ENCODE measurements at regions not wholly inside any gene's neighbourhood (a gene's known extent, or its start where the extent isn't known, plus 50 kb on each side); places are given as distances from the start of the nearest gene placed in this dataset.
"Not testable (repeated sequence)": the region's sequence is repeated elsewhere in the genome, so short reads cannot be mapped to it uniquely, and the experiment has no call there.

DNA sequence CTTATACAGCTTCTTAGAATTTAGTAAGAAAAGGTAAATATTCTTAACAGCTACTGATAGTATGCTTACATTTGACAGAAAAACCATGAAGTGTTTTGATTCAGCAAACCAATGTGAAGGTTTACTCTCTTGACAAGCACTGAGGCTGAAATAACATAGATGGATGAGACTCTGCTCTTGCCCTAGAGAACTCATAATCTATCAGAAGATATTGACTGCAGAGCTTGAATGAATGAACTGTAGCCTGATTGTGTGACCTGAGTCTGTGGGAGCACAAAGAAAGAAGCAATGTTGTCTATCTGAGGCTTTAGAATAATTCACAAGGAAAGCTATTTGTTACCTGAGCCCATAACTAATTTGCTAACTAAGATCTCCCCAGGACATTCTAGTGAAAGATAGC, 1235.3 kb downstream of the OLFM4 start:
- no peak for DNase-seq (ENCODE audit: low read depth, low spot score)

DNA sequence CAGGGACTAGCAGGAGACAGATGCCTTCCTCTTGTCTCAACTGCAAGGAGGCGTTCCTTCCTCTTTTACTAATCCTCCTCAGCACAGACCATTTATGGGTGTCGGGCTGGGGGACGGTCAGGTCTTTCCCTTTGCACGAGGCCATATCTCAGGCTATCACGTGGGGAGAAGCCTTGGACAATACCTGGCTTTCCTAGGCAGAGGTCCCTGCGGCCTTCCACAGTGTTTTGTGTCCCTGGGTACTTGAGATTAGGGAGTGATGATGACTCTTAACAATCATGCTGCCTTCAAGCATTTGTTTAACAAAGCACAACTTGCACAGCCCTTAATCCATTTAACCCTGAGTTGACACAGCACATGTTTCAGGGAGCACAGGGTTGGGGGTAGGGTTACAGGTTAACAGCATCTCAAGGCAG, 1238.6 kb downstream of the OLFM4 start:
- DNase-seq (ENCODE audit: low read depth, low spot score), result not testable (repeated sequence)

DNA sequence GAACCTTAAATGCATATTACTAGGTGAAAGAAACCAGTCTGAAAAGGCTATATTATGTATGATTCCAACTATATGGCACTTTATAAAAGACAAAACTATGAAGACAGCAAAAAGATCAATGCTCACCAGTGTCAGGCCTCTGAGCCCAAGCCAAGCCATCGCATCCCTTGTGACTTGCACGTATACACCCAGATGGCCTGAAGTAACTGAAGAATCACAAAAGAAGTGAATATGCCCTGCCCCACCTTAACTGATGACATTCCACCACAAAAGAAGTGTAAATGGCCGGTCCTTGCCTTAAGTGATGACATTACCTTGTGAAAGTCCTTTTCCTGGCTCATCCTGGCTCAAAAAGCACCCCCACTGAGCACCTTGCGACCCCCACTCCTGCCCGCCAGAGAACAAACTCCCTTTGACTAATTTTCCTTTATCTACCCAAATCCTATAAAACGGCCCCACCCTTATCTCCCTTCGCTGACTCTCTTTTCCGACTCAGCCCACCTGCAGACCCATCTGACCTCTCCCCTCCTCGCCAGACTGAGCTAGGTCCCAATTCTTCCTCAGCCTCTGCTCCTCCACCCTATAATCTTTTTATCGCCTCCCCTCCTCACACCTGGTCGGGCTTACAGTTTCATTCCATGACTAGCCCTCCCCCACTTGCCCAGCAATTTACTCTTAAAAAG, 1239.5 kb downstream of the OLFM4 start:
- not testable (repeated sequence) for DNase-seq (ENCODE audit: low read depth, low spot score)

DNA sequence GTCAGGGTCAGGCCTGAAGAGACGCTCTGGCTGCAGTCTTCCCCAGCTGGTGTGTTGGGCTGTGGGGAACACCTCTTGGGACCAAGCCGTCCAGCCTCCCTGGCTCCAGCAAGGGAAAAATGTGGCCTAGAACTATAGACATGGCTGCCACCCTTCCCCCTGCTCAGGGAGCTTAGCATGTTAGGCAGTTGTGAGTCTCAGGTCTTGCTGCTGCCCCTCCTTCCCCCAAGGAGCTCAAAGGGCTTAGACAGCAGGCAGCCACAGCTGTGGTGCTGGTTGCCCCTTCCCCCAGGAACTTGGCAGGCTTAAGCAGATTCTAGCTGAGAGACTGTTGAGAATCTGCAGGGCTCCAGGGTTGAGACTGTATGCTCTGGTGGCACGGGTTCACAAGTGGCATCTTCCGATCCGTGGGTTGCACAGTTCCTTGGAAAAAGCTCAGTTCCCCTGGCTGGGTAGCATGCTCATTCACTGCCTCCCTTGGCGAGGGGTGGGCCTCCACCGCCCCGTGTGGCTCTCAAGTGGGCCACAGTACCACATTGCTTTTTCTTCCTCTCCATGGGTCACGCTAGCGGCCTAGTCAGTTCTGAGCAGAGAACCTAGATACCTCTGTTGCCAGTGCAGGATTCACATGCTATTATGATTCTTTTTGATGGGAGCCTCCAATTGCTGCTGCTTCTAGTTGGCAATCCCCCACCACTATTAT, 1258.6 kb downstream of the OLFM4 start:
- no peak for DNase-seq (ENCODE audit: low read depth, low spot score)

DNA sequence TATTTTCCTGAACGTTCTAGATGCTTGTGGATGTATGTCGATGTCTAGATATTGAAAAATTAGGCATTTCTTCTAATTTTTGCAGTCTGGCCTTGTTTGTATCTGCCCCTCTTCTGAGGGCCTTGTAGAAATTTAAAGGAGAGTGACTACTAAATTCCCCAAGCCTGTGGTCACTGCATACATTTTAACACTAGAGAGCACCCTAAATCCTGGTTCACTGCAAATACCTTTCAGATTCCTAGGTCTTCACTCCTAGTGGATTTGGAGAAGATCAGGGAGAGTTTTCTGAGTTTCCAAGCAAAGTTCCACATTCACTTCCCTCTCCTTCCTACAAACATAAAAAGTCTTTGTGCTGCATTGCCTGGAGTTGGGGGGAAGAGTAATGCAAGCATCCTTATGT, 1272.5 kb downstream of the OLFM4 start:
- no peak for DNase-seq (ENCODE audit: low read depth, low spot score)

DNA sequence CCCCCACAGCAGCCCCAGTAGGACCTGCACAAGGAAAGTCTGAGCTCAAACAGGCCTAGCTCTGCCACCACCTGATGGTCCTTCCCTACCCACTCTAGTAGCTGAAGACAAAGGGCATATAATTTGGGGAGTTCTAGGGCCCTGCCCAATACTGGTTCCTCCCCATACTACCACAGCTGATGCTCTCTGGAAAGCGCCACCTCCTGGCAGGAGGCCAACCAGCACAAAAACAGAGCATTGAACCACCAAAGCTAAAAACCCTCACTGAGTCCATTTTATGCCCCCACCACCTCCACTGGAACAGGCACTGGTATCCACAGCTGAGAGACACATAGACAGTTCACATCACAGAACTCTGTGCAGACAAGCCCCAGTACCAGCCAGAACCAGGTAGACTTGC, 1276.8 kb downstream of the OLFM4 start:
- DNase-seq (ENCODE audit: low read depth, low spot score), result no peak

DNA sequence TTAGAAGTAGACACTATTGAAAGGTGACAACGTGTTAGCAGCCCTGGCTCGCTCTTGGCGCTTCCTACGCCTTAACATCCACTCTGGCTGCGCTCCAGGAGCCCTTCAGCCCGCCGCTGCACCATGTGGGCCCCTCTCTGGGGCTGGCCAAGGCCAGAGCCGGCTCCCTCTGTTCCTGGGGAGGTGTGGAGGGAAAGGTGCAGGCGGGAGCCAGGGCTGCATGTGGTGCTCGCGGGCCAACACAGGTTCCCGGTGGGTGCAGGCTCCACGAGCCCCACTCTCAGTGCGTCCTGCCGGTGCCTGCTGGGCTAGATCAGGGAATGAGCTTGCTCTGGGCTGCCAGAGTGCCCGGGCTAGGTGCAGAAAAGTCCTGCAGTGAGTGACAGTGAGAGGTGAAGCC, 1284.3 kb downstream of the OLFM4 start:
- no peak for DNase-seq (ENCODE audit: low read depth, low spot score)

DNA sequence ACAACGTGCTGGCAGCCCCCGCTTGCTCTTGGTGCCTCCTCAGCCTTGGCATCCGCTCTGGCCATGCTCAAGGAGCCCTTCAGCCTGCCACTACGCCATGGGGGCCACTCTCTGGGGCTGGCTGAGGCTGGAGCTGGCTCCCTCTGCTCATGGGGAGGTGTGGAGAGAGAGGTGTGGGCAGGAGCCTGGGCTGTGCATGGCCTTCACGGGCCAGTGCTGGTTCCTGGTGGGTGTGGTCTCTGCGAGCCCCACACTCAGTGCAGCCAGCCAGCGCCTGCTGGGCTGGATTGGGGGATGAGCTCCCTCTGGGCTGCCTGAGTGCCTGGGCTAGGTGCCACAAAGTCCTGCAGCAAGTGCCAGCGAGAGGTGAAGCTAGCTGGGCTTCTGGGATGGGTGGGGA, 1289.1 kb downstream of the OLFM4 start:
- DNase-seq (ENCODE audit: low read depth, low spot score), result no peak

DNA sequence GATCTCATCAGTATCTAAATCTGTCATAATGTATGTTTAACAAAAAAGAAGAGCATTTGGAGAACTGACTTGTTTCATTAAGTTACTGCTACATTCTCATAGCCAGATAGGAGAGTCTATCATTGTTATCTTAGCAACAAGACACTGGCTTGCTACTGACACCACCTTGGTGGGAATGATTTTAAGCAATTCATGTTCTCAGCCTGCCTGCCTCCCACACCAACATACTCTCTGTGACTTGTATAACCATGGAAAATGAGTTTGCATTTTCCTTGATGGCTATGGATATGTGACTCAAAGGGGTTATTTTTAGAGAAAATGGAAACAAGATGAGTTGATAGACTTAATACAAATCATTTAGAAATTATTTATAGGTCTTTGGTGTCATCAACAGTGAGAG, 1308.9 kb downstream of the OLFM4 start:
- no peak for DNase-seq (ENCODE audit: low read depth, low spot score)

DNA sequence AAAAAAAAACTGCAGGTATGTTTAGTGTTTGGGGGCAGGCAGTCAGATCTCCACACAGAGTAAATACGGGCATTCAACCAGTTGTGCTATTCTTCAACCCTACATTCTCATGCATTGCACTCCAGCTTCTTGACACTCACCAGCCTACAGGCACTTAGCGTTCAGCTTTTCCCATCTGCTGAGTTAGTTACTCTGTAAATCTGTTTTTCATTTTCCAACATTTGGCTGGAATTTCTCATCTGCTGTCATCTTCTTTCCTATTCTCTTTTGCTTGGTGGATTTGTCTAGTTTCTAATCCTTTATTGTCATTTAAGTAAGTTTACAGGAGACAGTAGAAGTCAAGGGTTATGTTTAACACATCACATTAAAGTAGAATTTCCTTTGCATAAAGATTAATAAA, 1318.9 kb downstream of the OLFM4 start:
- DNase-seq (ENCODE audit: low read depth, low spot score), result no peak

DNA sequence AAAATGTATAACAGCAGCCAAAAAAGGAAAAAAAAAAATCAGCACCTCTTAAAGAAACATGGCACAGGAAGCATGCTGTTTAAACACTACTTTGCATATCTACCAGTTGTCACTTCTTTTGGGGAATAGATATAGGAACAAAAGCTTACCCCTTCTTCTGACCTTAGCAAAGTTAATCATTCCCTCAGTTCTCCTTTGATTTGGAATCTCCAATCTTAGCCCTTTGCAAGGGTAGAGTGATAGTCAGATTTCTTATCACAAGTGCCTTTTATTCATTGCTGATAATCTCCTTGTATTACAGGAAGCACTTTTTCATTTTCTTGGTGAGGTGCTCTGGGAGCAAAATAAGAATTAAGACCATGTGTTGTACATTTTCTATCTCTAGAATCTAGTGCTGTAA, 1327.6 kb downstream of the OLFM4 start:
- DNase-seq (ENCODE audit: low read depth, low spot score), result no peak

DNA sequence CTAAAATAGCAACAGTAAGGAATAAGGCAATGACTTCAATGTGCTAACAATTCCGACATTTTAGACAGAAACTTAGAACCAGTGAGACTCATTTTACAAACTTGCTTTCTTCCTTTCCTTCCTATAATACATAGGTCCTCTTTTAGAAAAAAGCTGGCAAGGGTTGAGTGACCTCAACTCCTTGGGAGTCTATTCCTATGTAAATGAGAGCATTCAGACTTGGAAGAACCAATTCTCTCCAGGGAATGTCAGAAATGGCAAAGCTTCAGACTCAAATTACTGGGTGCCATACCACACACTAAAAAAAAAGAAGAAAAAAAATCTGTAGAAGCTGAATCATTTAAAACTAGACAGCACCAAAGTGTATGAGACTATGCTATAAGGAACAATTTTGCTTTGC, 1328.2 kb downstream of the OLFM4 start:
- DNase-seq (ENCODE audit: low read depth, low spot score), result no peak

DNA sequence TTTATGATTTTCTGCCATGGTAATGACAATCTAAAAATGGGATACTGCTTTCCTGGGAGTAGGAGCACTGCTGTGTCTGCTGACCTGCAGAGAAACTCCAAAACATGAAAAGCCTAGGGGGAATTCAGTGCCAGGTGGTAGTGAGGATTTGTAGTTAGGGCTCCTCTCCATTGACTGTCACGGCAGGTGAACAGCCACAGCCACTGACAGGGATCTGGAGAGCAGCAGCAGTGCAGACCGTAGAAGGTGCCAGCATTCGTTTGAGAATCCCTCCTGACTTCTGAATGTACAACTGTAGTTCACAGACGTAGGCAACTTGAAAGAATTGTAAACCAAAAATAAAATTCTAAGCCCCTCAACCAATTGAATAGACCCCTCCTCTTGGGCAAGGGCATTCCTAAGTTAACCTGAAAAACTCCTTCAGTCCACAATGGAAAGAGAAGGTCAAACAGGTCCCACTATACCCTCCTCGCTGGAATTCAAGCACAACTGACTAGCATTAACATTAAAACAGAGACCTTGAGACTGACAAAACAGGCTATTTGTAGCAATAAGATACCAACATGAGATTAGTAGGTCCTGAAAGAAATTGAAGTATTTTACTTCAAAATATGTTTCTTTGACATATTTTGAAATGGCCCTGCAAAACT, 1328.8 kb downstream of the OLFM4 start:
- no peak for DNase-seq (ENCODE audit: low read depth, low spot score)

DNA sequence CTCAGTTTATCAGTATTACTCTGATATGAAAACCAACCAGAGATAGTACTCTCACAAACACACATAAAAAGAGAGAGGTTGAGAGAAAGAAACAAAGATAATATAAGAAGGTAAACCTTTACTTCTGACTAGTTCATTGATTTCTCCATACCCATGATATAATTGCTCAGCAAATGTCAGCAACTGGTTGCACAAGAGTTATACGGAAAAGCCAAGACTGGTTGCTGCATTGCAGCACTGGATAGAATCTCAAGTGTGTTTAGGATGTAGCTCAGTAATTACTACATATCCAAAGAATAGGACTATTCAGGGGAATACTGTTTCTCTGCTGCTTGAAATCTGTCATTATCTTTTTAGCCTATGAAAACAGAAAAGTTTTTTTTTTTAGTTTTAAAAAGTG, 1332.8 kb downstream of the OLFM4 start:
- DNase-seq (ENCODE audit: low read depth, low spot score), result no peak

DNA sequence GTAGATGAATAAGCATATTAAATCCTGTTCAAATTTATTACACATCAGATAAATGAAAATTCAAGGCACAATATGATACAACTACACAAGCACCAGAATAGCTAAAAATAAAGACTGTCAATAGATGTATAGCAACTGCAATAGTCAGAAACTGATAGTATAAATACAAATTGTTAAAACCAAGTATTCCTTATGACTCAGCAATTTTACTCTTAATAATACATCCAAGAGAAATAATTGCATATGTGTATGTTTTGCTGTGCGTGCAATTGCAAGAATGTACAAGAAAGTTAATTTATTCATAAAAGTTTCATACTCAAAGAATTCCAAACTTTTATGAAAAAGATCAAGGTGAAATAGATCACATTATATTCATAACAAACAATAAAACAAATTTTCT, 1338.1 kb downstream of the OLFM4 start:
- DNase-seq (ENCODE audit: low read depth, low spot score), result no peak

DNA sequence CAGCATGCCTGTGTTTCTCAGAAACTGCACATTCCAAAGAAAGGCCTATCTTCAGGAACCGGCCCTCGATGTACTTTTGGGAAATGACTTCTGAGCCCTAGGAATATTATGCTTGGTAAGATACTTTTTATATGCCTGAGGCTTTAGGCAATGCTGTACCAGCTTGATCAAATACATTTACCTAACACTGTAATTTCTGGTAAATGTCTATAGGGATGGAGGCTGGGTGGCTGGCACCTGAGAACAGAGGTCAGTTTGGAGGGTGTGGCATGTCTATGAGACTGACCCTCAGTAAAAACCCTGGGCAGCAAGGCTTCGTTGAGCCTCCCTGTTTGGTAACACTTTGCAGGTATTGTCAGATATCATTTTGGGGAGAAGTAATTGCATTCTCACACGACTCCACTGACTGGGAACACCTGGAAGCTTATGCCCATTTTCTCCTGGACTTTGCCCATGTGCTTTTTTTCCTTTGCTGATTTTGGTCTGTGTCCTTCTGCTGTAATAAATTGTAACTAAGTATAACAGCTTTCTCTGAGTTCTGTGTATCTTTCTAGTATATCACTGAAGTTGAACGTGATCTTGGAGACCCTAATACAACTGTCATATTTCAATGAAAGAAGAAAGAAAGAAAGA, 1339.1 kb downstream of the OLFM4 start:
- no peak for DNase-seq (ENCODE audit: low read depth, low spot score)

DNA sequence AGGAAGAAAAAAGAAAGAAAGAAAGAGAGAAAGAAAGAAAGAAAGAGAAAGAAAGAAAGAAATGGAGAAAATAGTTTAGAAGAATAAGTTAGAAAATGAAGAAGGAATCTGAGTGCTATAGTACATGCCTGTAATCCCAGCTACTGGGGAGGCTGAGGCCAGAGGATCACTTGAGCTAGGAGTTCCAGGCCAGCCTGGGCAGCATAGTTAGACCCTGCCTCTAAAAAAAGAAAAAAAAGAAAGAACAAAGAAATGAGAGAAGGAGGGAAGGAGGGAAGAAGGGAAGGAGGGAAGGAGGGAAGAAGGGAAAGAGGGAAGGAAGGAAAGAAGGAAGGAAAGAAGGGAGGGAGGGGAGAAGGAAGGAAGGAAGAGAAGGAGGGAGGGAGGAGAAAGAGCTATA, 1339.8 kb downstream of the OLFM4 start:
- DNase-seq (ENCODE audit: low read depth, low spot score), result no peak

DNA sequence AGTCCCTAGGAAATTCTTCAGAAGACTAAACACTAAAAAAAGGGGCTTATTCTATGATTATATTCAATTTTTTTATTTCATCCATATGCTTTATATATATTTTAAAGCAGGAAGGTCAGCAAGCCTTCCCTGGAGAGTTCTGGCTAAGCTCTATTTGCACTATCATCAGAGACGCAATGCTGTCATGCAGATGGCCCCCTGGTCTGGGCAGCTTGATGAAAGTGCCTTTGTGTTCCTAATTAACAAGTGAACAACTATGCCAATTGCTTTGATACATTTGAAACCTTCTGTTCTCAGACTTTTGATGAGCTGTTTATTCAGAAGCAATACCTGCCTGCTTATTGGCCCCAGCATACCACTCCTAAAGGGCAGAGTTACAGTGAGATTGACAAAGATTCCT, 1344.6 kb downstream of the OLFM4 start:
- no peak for DNase-seq (ENCODE audit: low read depth, low spot score)

DNA sequence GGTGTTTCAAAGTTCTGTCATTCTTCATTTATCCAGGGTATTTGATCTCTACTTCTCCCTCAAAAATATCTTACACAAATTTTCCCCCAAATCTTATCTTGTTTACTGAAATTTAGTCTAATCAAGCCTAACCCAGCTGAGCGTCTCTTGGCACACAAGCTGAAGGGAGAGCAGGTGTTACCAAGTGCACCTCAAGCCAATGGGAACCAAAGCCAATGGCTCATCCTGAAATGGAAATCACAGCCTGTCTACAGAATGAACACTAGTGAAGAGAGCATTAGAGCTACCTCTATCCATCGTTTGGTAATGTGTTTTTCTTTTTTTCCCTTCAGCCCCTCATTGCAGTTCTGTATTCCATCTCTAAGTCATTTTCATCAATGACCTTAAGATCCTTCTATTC, 1350.8 kb downstream of the OLFM4 start:
- DNase-seq (ENCODE audit: low read depth, low spot score), result no peak

DNA sequence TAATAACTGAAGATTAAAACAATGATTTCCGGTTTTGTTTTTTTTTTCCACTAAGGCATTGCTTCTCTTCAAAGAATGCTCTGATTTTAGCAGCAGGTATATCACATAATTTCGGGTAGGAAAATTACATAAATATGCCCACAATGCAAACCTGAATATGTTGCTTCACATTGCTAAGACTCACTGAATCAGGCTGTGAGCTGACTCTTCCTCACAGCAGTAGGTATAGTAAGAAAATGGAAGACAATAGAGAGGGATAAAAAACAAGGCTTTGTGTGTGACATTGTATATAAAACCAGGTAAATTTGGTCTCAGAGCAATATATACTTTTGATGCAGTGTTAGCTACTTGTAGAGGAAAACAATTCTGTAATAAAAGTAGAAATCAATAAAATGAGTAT, 1355.0 kb downstream of the OLFM4 start:
- DNase-seq (ENCODE audit: low read depth, low spot score), result no peak

DNA sequence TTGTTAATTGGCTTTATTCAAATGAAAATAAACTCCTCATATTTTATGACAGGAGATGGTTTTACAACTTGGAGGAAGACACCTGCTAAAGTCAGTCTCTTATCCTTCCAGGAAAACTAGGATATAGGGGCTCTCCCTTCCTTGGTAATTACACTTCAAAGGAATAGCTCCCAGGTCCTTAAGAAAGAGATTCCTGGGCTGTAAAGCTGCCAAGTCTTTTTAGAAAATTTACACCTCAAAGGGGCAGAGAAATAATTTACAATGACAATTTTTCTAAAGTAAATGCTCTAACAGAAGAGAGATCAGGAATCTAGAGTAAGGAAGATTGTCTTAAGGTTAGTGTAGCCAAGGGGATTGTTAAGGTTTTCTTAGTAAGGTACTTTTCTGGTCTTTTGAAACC, 1359.0 kb downstream of the OLFM4 start:
- no peak for DNase-seq (ENCODE audit: low read depth, low spot score)

DNA sequence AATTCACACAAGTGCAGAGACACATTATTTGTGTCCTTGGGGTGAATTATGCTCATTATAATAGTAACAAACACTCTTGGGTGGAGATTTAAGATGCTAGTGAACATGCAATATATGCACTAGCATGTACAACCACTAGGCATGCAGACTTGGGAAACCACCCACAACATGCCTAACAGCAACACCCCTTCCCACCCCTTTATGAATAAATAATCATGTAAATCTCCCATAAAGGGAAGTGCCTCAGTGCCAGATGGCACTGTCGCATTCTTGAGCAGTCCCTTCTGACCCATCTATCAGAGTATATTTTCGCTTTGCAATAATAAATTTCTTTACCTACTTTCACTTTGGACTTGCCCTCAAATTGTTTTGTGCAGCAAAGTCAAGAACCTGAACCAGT, 1362.2 kb downstream of the OLFM4 start:
- no peak for DNase-seq (ENCODE audit: low read depth, low spot score)
